DND-41 (cell line): ENCODE measurements at regions not wholly inside any gene's neighbourhood (a gene's known extent, or its start where the extent isn't known, plus 50 kb on each side); places are given as distances from the start of the nearest gene placed in this dataset.

Experiments
- ATAC-seq: fragments of 200-7000 bp; cut with Tn5 transposase; 3 replicates; pipeline ENCODE4 v1.9.1; 2021; ENCODE audit warnings: low read depth; ENCODE audit not compliant: insufficient read depth
- DNase-seq: peaks from one replicate; pipeline ENCODE4 v3.0.0-alpha.2; 2020
- H2AFZ ChIP-seq: 2 replicates; pipeline ENCODE4 v1.6.0; 2012; ENCODE audit warnings: low read depth, low read length
- H3K27ac ChIP-seq: 2 replicates; pipeline ENCODE4 v1.5.1; 2012; ENCODE audit warnings: low read length, inconsistent platforms
- H3K27me3 ChIP-seq: fragments of 200-600 bp; sonication (generic); 2 replicates; pipeline ENCODE4 v1.6.0; 2012; ENCODE audit warnings: low read length, mild to moderate bottlenecking, inconsistent platforms; ENCODE audit not compliant: insufficient read depth, poor library complexity
- H3K36me3 ChIP-seq: 2 replicates; pipeline ENCODE4 v1.5.1; 2012; ENCODE audit warnings: low read length, inconsistent platforms; ENCODE audit not compliant: insufficient read depth
- H3K4me1 ChIP-seq: 2 replicates; pipeline ENCODE4 v1.5.1; 2012; ENCODE audit warnings: mild to moderate bottlenecking, low read length; ENCODE audit not compliant: insufficient read depth
- H3K4me2 ChIP-seq: 2 replicates; pipeline ENCODE4 v1.6.0; 2012; ENCODE audit warnings: mild to moderate bottlenecking, moderate library complexity, low read length, inconsistent platforms; ENCODE audit not compliant: insufficient read depth
- H3K4me3 ChIP-seq, 2 experiments: fragments of 200-600 bp in 1 of 2; shearing (Covaris generic) in 1 of 2; 2 replicates each; pipeline ENCODE4 v1.5.1; 2012 to 2016; ENCODE audit warnings: inconsistent platforms in 2 of 2, low read length in 2 of 2, mild to moderate bottlenecking in 2 of 2, low read depth in 1 of 2, moderate library complexity in 1 of 2
- H3K79me2 ChIP-seq: 2 replicates; pipeline ENCODE4 v1.6.0; 2012; ENCODE audit warnings: low read length, inconsistent platforms; ENCODE audit not compliant: insufficient read depth
- H3K9ac ChIP-seq: 2 replicates; pipeline ENCODE4 v1.6.0; 2012; ENCODE audit warnings: low read depth, mild to moderate bottlenecking, inconsistent platforms, low read length, moderate library complexity
- H3K9me3 ChIP-seq: 2 replicates; pipeline ENCODE4 v1.5.1; 2012; ENCODE audit warnings: low read length, moderate library complexity, mild to moderate bottlenecking, inconsistent platforms; ENCODE audit not compliant: insufficient read depth, severe bottlenecking
- H4K20me1 ChIP-seq: 2 replicates; pipeline ENCODE4 v1.6.0; 2012; ENCODE audit warnings: low read length; ENCODE audit not compliant: insufficient read depth
- CTCF ChIP-seq: IDR thresholded peaks from 2 replicates; pipeline ENCODE4 v1.5.1; 2012; ENCODE audit warnings: borderline replicate concordance, low read length, moderate library complexity, mild to moderate bottlenecking; ENCODE audit not compliant: poor library complexity, severe bottlenecking; ENCODE audit errors: extremely low read depth
- EZH2 ChIP-seq: IDR thresholded peaks from 3 replicates; pipeline ENCODE4 v1.6.1; 2012; ENCODE audit warnings: borderline replicate concordance, low read depth, mild to moderate bottlenecking, moderate library complexity, low read length, inconsistent platforms; ENCODE audit not compliant: severe bottlenecking

GRCh38 chr22:47691152-47691895 lies 928.9 kb downstream of the TBC1D22A start:
- Histone ChIP-seq H3K4me3 (no peak overlapping the region), H3K9me3 (no peaks in the 10 kb centered on the region), H3K79me2 (no peaks in the 10 kb centered on the region), H4K20me1 (no peaks in the 10 kb centered on the region), H3K9ac (no peak overlapping the region), H3K4me1 (no peaks in the 10 kb centered on the region), H2AFZ (no peak overlapping the region), H3K4me2 (no peak overlapping the region), H3K27me3 (no peaks in the 10 kb centered on the region), H3K27ac (no peak overlapping the region), H3K36me3 (no peaks in the 10 kb centered on the region)
- no peak for DNase-seq
- ATAC-seq: no peak
- TF ChIP-seq EZH2 (no peak), CTCF (no peak)

- no peaks in the 10 kb centered on the region for H4K20me1 ChIP-seq
- no peak for ATAC-seq
Measured at GRCh38 chr22:47690586-47690985, 928.1 kb downstream of the TBC1D22A start.

GRCh38 chr22:47690166-47690565 lies 927.7 kb downstream of the TBC1D22A start:
- TF ChIP-seq CTCF: no peak
- TF ChIP-seq EZH2: no peak
- Histone ChIP-seq H3K79me2 (no peaks in the 10 kb centered on the region), H3K4me1 (no peaks in the 10 kb centered on the region), H3K9ac (no peak overlapping the region), H3K27me3 (no peaks in the 10 kb centered on the region), H3K4me3 (no peak overlapping the region), H3K36me3 (no peaks in the 10 kb centered on the region), H2AFZ (no peak overlapping the region), H4K20me1 (no peaks in the 10 kb centered on the region), H3K27ac (no peak overlapping the region), H3K4me2 (no peak overlapping the region), H3K9me3 (no peaks in the 10 kb centered on the region)
- DNase-seq: no peak
- ATAC-seq: no peak

More at GRCh38 chr22:47690586-47690985, 928.1 kb downstream of the TBC1D22A start:
- H2AFZ ChIP-seq: no peak overlapping the region
- no peaks in the 10 kb centered on the region for H3K9me3 ChIP-seq
- no peak for DNase-seq
- H3K4me3 ChIP-seq: no peak overlapping the region
- H3K27me3 ChIP-seq: no peaks in the 10 kb centered on the region
- H3K4me1 ChIP-seq: no peaks in the 10 kb centered on the region
- no peaks in the 10 kb centered on the region for H3K79me2 ChIP-seq
- H3K36me3 ChIP-seq: no peaks in the 10 kb centered on the region
- no peak overlapping the region for H3K4me2 ChIP-seq
- TF ChIP-seq EZH2 (no peak), CTCF (no peak)
- H3K9ac ChIP-seq: no peak overlapping the region
- H3K27ac ChIP-seq: no peak overlapping the region

GRCh38 chr22:47687776-47688175 lies 925.3 kb downstream of the TBC1D22A start:
- ATAC-seq (no peak), DNase-seq (no peak)
- H3K4me3 ChIP-seq: no peak overlapping the region
- peaks cover 5% of the 10 kb centered on the region for H3K9me3 ChIP-seq
- H3K9ac ChIP-seq: no peak overlapping the region
- no peak overlapping the region for H2AFZ ChIP-seq
- no peak overlapping the region for H3K27ac ChIP-seq
- TF ChIP-seq EZH2 (no peak), CTCF (no peak)
- no peak overlapping the region for H3K4me2 ChIP-seq
- H3K27me3 ChIP-seq: no peaks in the 10 kb centered on the region
- no peaks in the 10 kb centered on the region for H3K4me1 ChIP-seq
- no peaks in the 10 kb centered on the region for H3K36me3 ChIP-seq
- H3K79me2 ChIP-seq: no peaks in the 10 kb centered on the region
- H4K20me1 ChIP-seq: no peaks in the 10 kb centered on the region
